ENCODE measurements at regions not wholly inside any gene's neighbourhood (a gene's known extent, or its start where the extent isn't known, plus 50 kb on each side); places are given as distances from the start of the nearest gene placed in this dataset.

DNA sequence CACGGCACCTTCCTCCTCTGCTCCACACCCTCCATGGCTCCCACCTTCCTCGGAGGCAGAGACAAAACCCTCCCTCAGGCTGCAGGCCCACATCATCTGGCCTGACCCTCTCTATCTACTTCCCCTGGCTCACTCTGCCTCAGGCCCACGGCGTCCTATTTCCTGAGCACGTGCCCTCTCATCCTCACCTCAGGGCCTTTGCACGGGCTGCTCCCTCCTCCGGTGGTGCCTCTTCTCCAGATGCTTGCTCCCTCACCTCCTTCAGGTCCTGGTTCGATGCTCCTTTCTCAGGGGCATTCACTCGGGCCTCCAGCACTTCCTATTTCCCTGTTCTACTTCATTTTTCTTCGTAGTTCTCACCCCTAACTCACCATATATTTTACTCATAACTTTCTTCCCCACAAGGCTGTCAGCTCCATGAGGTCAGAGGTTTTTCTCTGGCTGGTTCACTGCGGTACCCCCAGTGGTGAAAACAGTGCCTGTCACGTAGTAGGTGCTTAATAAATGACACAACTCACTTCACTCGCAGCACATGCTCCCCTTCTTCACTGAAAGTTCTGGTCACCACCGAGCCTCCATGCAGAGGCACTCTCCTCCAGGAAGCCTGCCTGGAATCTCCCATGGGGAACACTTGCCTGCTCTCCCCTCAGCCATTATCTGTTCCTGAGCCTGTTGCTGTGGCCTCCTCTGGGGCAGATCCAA lies 130.7 kb downstream of the WNT7A start:
- 77 to 83% methylated on average over 14 of the region's 14 CpGs for WGBS, 2 donors
- intact Hi-C loops (cut with DNase I), result no loop called here
- H3K4me3 ChIP-seq, result no peak overlapping the region
- H3K27me3 ChIP-seq, result no peaks in the 10 kb centered on the region
- no peaks in the 10 kb centered on the region for H3K9me3 ChIP-seq
- H3K36me3 ChIP-seq, result no peaks in the 10 kb centered on the region
- TF ChIP-seq POLR2A (IDR thresholded peaks at IDR 0.05), result no peak
- TF ChIP-seq, protein P1, sequence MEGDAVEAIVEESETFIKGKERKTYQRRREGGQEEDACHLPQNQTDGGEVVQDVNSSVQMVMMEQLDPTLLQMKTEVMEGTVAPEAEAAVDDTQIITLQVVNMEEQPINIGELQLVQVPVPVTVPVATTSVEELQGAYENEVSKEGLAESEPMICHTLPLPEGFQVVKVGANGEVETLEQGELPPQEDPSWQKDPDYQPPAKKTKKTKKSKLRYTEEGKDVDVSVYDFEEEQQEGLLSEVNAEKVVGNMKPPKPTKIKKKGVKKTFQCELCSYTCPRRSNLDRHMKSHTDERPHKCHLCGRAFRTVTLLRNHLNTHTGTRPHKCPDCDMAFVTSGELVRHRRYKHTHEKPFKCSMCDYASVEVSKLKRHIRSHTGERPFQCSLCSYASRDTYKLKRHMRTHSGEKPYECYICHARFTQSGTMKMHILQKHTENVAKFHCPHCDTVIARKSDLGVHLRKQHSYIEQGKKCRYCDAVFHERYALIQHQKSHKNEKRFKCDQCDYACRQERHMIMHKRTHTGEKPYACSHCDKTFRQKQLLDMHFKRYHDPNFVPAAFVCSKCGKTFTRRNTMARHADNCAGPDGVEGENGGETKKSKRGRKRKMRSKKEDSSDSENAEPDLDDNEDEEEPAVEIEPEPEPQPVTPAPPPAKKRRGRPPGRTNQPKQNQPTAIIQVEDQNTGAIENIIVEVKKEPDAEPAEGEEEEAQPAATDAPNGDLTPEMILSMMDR (IDR thresholded peaks at IDR 0.05), result no peak
- H3K27ac ChIP-seq, result no peak overlapping the region
- H3K4me1 ChIP-seq, result no peaks in the 10 kb centered on the region
- no peak for DNase-seq

DNA sequence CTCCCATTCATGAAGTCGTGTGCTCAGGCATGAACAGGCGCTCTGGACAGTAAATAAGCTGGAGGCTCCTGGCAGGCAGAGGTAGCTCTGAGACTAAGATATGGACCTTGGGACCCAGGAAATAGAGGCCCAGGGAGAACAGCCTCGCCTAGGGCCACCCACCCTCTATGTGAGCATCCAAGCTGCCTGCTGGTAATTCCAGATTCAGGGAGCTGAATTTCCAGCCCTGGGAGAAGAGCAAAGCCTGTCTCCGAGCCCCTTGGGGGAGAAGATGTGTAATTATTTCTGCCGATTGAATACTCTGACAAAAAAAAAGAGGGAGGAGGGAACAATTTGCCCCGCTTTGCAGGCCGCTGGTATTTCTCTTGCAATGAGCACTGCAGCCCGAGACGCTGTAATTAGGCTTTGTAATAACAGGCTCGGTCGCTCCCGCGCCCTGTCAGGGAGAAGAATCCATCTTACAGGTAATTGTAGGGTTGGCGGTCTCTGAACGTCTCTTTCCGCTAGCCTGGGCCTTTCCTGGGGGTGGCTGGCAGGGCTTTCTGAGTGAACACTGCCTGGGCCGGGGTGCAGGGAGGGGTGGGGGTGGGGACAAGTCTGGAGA lies 131.5 kb downstream of the WNT7A start:
- Histone ChIP-seq H3K9me3 (no peaks in the 10 kb centered on the region), H3K27me3 (peaks cover 0 to 3% (median 0%) of the 10 kb centered on the region in 4 donors), H3K36me3 (no peaks in the 10 kb centered on the region), H3K4me1 (no peaks in the 10 kb centered on the region), H3K4me3 (no peak overlapping the region), H3K27ac (no peak overlapping the region)
- intact Hi-C loops (cut with DNase I), result no loop called here
- DNase-seq, result no peak
- no peak for TF ChIP-seq POLR2A (IDR thresholded peaks at IDR 0.05)
- TF ChIP-seq, protein P1 (IDR thresholded peaks at IDR 0.05), result no peak
- WGBS, 2 donors, result 79 to 85% methylated on average over 10 to 14 of the region's 17 CpGs

DNA sequence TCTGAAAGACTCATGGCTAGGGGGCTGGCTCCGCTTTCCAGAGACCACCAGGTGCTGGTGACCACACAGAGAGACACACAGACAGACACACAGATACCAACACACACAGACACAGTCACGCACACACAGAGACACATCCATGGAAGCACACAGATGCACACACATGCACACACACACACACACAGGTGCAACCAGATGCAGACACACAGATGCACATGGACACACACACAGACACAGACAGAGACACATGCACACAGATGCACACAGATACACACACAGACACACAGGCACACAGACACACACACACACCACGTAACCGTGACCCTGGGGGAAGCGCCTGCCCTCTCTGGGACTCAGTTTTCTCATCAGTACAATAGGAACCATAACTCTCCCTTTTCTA lies 132.2 kb downstream of the WNT7A start:
- WGBS, 2 donors, result 90 to 94% methylated on average over 3 to 4 of the region's 5 CpGs
- no peaks in the 10 kb centered on the region for H3K4me1 ChIP-seq
- H3K27me3 ChIP-seq, result peaks cover 0 to 11% (median 0%) of the 10 kb centered on the region in 4 donors
- H3K27ac ChIP-seq, result no peak overlapping the region
- H3K4me3 ChIP-seq, result no peak overlapping the region
- H3K9me3 ChIP-seq, result no peaks in the 10 kb centered on the region
- H3K36me3 ChIP-seq, result no peaks in the 10 kb centered on the region
- intact Hi-C loops (cut with DNase I), result no loop called here
- TF ChIP-seq, protein P1 (IDR thresholded peaks at IDR 0.05), result no peak
- no peak for TF ChIP-seq POLR2A (IDR thresholded peaks at IDR 0.05)
- DNase-seq, result no peak

DNA sequence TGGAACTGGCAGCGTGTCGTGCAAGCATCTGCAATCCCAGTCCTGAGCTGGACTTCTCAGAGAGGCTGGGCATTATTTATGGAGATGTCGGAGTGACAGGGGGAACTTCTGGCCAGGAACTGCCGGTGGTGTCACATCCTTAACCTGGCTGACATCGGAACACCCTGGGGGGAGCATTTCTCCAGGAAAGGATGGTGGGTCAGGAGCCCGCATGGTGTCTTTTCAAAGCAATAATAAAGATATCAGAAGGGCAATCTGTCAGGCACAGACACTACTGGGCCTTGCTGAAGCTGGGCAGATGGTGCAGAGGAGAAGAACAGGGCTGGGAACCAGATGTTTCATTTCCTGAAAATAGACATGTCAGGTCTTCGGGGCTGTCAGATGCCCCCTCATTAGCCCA lies 133.5 kb downstream of the WNT7A start:
- H3K27me3 ChIP-seq, result peaks cover 0 to 13% (median 0%) of the 10 kb centered on the region in 4 donors
- H3K27ac ChIP-seq, result no peak overlapping the region
- H3K4me1 ChIP-seq, result no peaks in the 10 kb centered on the region
- intact Hi-C loops (cut with DNase I), result no loop called here
- TF ChIP-seq, protein P1 (IDR thresholded peaks at IDR 0.05), result no peak
- TF ChIP-seq POLR2A (IDR thresholded peaks at IDR 0.05), result no peak
- no peak overlapping the region for H3K4me3 ChIP-seq
- no peak for DNase-seq
- H3K36me3 ChIP-seq, result no peaks in the 10 kb centered on the region
- no peaks in the 10 kb centered on the region for H3K9me3 ChIP-seq
- WGBS, 2 donors, result 46 to 62% methylated on average over 4 to 7 of the region's 7 CpGs

DNA sequence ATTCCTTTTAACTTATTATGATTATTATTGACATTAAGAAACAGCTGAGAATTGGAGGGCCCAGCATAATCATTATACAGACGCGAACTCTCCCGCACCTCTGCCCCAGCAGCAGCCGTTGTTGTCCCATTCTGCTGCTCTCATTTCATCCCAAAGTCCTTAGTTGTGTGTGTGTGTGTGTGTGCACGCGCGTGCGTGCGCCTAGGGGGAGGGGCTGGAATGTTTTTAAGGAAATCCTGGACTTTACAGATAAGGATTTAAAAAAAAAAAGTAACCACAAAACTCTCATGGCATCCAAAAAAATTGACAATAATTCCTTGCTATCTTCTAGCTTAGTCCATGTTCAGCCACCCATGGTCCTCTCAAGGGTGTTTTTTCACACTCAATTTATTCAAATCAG lies 134.2 kb downstream of the WNT7A start:
- no peak overlapping the region for H3K4me3 ChIP-seq
- no peaks in the 10 kb centered on the region for H3K36me3 ChIP-seq
- no peaks in the 10 kb centered on the region for H3K9me3 ChIP-seq
- no peaks in the 10 kb centered on the region for H3K4me1 ChIP-seq
- intact Hi-C loops (cut with DNase I), result no loop called here
- DNase-seq, result no peak
- TF ChIP-seq POLR2A (IDR thresholded peaks at IDR 0.05), result no peak
- TF ChIP-seq, protein P1 (IDR thresholded peaks at IDR 0.05), result no peak
- WGBS, 2 donors, result 73% methylated on average over 9 of the region's 9 CpGs
- peaks cover 0 to 20% (median 0%) of the 10 kb centered on the region in 4 donors for H3K27me3 ChIP-seq
- no peak overlapping the region for H3K27ac ChIP-seq
